HG03045 (cell line): ENCODE measurements at regions not wholly inside any gene's neighbourhood (a gene's known extent, or its start where the extent isn't known, plus 50 kb on each side); places are given as distances from the start of the nearest gene placed in this dataset.

Source experiments
- ATAC-seq: cut with Tn5 transposase; IDR thresholded peaks from one replicate; pipeline ENCODE4 v1.9.1; 2021; ENCODE audit warnings: mild to moderate bottlenecking, moderate library complexity; ENCODE audit not compliant: unreplicated experiment

DNA sequence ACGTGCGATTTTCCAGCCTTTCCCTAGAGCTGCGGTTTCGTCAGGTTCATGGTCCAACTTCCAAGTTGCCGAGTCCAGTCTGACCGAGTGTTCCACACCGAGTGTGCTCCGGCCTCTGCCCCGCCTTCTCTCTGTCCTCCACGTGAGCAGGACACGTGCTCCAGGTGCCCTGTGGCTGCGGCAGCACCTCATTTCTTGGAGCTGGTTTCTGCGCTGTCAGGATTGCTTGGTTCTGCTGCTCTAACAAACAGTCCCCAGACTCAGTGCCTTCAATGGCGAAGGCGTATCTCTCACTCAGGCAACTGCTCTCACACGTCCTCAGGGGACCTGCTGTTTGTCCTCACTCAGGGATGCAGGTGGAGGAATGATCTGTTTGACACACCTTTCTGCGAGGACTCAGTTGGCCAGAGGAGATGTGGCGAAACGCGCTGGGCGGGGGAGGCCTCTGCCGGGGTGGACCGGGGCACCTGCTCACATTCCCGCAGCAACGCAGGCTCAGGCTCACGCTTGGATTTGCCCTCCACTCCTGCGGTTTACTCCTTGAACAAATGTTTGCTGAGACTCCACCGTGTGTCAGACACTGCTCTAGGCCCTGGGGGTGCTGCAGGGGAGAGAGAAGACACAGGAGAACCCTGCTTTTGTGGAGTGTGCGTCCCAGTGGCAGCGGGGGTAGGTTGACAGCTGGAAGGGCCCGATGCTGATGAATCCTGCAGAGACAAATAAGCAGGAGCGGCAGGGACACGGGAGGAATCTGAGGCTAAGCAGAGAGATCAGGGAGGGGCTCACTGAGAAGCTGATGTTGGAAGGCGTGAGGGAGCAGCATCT is 63.4 kb upstream of the FBRSL1 start:
- no peak for ATAC-seq

DNA sequence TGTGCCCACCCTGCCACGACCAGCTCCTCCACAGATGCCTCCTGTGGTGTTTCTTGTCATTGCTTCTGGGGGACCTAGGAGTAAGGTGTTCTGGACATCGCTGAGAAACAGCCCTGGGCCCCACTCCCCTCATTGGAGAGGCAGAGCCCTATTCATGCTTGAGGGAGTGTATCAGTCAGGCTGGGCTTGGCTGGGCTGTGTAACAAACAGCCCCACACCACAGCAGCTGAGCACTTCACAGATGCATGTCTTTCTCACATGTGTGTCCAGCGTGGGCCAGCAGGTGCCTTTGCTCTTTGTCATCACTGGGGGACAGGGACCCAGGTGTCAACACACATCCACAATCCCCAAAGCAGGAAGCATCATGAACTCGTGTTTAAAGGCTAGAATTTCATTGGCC is 65.1 kb upstream of the FBRSL1 start:
- ATAC-seq = no peak

DNA sequence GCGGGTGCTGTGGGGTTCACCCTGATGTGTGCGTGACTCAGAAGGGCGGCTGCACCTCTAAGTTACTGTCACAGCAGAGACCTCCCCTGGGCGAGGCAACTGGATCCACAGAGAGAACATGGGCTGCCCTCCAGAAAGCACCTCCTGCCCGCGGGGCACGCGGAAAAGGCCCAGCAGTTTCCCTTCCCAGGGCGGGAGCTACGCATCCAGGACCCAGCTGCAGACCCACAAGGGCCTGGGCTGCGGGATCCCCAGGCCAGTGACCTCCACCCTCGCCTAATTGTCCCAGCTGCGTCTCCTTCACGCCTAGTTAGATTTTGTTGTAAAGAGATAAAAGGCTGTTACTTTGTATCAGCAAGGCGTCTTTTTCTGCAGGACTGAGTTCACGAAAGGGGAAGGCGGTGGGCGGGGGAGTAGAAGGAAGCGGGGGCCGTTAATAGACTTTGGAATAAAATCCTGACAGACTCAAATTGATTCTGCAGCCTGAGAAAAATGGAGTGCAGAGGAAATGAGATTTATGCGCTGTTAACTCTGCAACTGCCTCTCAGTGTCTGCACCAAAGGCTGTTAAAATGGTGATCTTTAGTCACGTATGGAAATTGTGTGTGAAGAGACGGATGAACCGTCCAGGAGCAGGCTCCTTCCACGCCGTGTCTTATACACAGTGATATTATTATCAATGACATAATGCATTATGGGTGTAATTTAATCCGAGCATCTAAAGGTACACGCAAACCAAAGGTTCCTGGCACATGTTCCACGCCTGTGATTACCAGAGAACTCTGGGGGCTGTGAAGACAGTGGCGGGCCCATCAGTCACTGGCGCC is 65.9 kb upstream of the FBRSL1 start:
- no peak for ATAC-seq

DNA sequence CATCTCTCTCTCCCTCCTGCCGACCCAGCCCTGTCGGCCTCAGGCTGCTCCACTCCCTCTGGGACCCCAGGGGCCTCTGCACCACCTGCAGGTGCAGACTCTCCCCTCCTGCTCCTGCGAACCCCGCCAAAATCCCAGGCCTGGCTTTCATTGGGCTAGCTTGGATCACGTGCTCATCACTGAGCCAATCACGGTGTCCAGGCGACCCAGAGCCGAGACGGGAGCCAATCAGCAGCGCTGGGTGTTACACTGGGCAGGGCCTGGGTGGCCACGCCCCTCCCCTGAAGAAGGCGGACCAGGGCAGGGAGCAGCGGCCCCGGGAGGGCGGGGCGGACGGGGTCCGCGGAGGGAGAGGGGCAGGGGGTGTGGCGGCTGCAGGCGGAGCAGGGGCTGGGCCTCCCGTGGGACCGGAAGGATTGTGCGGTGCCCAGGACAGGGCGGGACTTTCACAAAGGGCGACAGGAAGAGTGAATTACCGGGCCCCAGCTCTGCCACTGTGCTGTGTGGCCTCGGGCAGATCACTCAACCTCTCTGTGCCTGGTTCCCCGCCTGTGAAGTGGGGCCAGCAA is 66.6 kb upstream of the FBRSL1 start:
- no peak for ATAC-seq

DNA sequence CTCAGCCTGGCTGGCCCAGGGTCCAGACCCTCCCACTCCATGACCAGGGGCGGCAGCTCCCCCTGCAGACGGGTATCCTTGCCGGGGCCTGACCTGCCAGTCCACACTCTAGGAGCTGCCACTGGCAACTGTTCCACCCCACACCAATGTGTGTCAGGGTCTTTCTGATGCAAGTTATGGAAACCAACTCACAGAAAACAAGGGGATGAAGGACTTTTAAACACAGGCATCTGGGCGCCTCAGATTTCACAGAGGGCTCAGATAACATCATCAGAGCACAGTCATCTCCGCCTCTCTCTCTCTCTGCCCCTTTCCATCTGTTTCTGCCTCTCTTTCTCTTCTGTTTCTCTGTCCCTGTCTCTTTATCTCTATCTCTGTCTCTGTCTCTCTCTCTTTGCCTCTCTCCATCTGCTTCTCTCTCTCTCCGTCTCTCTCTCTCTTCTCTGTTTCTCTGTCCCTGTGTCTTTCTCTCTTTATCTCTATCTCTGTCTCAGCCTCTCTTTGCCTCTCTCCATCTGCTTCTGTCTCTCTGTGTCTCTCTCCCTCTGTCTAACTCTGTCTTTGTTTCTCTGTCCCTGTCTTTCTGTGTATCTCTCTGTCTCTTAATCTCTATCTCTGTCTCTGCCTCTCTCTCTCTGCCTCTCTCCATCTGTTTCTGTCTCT is 67.4 kb upstream of the FBRSL1 start:
- no peak for ATAC-seq

DNA sequence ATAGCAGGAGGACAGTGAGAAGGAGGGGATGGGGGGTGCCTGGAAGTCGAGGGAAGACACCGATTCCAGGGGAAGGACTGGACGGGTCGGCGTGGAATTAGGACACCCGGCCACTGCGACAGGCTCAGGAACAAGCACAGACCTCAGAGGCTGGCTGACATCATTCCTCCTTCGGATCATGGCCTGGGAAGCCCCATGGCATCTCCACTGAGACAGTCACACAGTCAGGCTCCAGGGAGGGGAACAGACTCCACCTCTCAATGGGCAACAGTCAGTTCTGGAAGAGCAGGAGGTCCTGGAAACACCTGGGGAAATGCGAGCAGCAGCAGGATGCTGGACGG is 67.9 kb upstream of the FBRSL1 start:
- ATAC-seq = no peak

DNA sequence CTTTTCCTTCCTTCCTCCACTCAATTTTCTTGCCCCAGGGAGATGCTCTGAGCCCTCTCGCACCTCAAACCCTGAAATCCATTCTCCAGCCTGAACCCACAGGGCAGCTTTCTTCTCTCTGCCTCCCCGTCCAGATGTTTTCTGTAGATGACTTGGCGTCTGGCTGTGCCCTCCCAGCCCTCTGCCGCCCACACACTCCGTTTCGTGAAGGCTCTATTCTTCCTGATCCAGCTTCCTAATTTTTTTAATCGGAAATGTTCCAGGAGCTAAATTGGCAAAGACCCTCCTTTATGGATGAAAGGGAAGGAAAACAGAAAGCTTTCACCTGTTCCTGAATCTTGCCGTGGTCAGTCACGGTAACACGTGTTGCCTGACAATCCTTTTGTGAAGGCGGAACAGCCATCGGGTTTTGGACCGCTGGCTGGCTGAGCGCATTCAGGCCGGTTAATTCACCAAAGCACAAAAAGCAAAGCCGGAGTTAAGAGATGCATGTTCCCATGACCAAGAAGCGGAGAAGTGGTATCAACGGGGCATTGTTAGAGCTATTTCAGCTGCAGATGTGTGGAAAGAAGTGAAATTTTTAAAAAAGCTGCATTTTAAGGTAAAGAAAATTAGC is 70.2 kb upstream of the FBRSL1 start:
- no peak for ATAC-seq

DNA sequence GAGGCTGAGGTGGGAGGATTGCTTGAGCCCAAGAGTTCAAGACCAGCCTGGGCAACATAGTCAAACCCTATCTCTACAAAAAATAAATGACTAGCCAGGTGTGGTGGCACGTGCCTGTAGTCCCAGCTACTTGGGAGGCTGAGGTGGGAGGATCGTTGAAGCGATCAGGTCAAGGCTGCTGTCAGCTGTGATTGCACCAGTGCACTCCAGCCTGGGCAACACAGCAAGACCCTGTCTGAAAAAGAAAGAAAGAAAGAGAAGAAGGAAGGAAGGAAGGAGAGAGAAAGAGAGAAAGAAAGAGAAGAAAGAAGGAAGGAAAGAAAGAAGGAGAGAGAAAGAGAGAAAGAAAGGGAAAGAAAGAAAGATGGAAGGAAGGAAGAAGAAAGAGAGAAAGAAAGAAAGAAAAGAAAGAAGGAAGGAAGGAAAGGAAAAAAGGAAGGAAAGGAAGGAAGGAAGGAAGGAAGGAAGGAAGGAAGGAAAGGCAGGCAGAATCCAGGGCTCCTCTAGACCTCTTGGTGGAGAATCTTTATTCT is 71.5 kb upstream of the FBRSL1 start:
- no peak for ATAC-seq

DNA sequence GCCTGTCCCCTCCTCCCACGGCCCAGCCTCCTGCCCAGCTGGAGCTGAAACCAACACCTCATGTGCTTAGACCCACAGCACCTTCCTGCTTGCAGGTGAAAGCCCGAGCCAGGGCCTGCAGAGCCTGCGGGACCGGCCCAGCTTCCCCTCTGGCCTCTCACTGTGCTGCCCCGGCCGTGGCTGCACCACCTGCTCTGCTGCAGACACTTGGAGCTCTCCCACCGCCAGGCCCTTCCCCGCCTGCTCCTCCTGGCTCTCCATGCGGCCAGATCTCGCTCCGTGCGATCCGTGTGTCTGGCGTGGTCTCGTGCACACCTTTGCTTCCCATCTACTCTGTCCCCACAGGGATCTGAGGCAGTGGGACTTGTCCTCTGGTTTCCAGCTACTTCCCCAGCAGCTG is 72.2 kb upstream of the FBRSL1 start:
- no peak for ATAC-seq

DNA sequence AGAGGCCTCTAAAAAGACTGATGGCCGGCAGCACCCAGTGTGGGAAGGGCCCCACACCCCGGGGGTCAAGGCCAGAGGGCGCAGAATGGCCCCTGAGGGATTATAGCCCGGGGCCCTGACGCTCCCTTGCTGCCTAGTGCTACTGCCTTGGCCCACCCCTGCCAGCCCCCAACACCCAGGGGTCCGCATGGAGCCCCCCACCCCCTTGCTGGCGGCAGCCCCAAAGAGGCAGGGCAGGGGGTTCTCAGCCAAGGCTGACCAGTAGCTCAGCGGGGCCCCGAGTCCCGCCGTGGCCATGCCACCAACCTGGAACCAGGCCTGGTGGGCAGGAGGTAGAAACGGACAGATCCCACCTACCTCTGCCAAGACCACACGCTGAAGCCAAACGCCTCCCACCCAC is 73.1 kb upstream of the FBRSL1 start:
- no peak for ATAC-seq

DNA sequence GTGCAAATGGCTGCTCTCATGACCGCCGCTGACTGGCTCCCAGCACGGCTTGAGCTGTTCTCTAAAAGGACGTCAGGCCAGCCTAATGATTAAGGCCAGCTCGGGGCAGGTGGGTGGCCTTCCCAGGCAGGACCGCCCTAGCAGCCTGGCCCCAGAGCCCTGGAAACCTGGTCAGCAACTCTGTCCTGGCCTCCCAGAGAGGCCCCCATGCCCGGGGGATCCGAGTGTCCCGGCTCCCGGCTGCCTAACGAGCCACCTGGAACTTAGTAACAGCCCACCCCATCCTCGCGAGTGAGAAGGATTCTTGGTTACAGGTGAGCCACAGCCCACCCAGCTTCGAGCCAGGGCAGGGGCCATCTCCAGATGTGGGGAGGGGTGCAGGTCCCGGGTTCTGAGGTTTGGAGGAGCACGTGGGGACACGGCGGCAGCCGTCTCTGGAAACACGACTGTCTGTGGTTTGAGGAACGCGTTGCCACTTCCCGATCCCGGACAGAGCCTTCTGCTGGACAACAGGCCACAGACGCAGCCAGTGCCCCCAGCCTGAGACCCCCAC is 73.8 kb upstream of the FBRSL1 start:
- no peak for ATAC-seq

DNA sequence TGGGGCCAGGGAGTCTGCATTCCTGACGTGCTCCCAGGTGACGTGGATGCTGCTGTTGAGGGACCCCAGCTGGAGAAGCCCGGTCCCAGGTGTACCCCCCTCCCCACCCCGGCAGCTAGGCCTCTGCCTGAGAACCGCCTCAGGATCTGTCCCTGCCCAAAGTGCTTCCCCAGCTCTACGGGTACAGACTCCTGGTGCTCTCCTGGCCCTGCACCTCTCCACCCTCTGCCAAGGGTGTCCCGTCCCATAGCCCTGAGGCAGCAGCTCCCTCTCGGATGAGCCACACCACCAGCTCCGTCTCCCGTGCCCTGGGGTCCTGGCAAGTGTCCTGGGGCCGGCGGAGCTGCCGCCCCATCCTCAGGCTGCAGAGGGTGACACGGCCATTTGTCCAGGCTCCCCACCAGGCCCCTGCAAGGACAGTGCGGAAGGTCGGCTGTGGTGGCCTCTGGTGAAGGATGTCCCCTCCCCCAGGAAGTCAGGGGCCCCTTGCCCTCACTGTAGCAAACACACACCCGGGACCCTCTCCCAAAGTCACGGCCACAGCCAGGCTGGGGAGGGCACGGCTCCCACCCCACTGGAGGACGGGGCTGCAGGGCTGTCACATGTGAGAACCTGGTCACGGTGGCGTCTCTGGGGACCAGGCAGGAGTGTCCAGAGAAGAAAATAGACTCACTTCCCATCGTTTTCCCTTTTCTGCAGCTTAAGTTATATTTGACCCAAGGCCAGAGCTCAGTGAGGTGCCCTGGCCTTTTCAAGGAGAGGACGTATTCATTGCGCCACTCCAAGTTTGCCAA is 74.4 kb upstream of the FBRSL1 start:
- ATAC-seq = no peak

DNA sequence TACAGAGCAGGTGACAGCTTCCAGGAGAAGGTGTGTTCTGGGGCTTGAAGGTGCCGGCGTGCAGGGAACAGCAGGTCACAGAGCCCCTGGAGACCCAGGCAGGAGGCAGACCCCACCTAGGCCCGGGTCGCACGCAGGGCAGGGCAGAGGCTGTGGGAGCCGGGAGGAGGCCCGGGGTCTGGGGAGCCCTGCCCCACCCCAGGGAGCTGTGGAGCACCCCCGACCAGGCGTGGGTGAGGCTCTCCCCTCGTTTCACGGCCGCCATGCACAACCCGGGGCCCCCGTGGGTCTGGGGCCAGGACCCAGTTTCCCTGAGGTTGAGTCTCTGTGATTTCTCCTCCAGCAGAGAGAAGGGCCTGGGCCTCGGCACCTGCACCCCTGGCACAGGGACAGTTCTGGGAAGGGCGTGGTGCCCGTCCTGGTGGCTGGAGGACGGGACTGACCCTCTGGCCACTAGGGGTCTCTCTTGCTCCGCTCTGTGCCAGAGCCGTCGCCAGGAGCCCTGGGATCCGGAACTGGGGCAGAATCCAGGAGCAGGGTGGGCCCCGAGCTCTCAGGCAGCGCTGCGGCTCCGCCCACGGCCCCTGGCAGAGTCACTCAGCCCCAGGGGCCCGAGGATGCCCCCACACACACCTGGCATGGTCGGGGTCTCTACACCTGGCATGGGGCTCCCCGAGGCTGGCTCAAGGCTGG is 75.2 kb upstream of the FBRSL1 start:
- peak; percentile 78 for ATAC-seq

DNA sequence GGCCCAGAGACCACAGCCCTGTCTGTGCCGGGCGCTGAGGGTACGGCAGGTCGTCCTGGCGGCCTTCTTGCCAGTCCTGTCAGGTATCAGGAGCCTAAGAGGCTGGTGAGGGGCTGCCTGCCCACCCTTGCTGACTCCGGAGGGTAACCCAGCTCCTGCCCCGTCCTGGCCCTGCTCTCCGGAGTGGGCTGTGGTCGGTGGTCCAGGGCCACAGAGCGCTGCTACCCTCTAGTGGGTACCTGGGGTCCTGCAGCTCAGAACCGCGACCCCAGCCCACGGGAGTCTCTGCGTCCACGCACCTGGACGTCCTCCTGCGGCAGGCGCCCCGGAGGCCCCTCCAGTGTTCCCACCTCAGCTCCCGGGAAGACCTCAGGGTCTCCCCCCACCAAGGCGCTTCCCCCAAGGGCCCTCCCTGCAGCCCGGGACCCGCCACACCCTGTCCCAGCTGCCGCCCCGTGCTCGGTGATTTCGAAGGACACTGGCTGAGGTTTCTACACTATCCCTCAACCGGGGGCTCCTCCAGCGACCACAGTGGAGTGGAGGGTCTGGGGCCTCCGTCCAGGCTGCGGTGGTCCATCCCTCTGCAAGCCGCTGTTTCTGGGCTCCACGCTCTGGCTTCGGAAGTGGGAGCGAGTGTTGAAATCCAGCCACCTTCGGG is 75.9 kb upstream of the FBRSL1 start:
- ATAC-seq = no peak

DNA sequence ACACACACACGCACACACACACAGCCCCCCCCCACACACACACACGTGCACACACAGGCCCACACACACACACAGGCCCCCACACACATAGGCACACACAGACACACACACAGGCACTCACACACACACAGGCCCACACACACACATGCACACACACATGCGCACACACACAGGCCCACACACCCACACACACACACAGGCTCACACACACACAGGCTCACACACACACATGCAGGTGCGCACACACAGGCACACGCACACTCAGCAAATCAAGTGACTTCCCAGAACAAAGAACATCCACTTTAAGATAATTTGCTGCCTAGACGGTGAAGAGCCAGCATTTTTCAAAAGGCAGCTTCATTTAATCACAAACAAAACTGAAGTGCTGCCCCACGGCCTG is 78.5 kb upstream of the FBRSL1 start:
- no peak for ATAC-seq

DNA sequence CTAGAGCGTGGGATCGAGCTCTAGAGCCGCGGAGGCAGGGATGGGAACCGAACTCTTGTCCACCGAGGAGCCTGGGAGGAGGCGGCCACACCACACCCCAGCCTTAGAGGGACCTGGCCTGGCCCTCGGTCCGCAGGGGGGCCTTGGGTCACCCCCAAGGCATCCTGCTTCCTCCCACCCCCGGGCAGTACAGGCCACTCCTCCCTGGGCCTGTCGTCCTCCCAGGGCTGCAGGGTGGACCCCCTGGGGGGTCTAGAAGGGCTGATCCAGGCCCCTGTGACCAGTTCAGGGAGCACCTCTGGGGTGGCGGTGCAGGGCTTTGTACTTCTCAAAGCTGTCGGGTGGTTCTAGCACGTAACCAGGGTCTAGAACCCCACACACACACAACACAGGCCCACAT is 79.1 kb upstream of the FBRSL1 start:
- no peak for ATAC-seq

DNA sequence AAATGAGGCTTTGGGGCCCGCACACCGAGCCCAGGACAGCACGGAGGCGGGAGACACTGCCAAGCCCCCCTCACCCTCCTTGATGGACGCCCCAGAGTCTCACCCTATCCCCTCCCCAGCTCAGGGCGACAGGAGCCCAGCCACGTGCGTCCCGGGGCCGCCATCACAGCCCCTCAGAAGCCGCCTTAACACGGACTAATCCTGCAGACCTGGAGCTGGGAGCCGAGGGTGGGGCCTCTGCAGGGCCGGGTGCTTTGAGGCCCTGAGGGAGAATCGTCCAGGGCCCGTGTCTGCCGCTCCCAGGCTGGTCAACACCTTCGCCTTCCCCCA is 79.7 kb upstream of the FBRSL1 start:
- no peak for ATAC-seq

DNA sequence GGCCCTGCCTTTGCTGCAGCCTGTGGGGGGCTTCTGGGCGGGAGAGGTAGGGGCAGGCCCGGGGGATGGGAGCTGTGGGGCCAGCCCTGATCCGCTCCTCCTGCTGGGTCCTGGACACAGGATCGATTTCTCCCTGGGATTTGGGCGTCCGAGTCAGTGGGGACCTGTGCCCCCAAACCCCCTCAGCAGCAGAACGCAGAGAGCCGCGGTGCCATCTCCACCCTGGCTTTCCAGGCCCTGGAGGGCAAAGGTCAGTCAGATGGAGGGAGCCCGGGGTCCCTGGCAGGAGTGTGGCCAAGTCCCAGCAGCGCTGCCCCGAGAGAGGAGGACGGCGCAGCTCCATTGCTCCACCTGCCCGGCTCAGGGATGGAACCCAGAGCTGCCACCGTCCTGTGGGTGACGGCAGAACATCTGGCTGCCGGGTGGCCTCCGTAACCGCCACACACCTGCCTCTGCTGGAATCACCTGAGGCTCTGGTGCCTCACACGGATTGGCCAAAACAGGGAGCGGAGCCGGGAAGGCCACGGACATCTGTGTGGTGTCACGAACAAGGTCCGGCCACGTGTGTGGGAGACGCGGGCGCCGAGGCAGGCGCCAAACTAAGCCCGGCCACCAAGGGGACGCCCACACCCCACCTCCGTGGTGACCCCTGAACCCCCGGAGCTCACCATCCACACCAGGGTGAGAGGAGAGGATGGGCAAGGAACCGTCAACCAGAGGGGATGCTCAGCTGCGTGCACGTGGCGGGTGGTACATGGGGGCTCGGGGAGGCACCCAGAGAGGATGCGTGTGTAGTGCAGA is 80.3 kb upstream of the FBRSL1 start:
- no peak for ATAC-seq
